ENCODE measurements at regions not wholly inside any gene's neighbourhood (a gene's known extent, or its start where the extent isn't known, plus 50 kb on each side); places are given as distances from the start of the nearest gene placed in this dataset.

DNA sequence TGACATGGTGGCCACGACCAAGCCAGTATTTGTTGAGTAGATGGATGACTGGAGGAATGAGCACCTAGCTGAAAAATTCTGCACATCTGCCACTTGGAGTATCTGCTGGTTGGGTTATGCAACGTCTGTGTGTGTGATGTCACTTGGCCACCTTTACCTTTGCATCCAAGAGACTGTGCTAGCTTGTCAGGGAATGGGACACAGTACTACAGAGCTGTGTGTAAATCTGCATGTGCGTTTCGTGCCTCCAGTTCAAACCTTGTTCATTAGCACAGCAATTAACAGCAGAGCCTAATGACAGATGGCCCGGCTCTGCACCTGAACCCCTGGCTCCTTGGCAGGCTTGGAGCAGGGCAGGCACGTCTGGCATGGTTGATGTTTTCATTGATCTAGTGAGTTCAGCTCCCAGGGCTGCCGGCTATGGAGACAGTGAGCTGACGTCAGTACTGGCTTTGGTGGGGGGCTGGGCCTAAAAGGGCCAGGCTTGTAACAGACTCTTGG is 188.4 kb upstream of the NAV2 start:
- TF ChIP-seq, protein P1, sequence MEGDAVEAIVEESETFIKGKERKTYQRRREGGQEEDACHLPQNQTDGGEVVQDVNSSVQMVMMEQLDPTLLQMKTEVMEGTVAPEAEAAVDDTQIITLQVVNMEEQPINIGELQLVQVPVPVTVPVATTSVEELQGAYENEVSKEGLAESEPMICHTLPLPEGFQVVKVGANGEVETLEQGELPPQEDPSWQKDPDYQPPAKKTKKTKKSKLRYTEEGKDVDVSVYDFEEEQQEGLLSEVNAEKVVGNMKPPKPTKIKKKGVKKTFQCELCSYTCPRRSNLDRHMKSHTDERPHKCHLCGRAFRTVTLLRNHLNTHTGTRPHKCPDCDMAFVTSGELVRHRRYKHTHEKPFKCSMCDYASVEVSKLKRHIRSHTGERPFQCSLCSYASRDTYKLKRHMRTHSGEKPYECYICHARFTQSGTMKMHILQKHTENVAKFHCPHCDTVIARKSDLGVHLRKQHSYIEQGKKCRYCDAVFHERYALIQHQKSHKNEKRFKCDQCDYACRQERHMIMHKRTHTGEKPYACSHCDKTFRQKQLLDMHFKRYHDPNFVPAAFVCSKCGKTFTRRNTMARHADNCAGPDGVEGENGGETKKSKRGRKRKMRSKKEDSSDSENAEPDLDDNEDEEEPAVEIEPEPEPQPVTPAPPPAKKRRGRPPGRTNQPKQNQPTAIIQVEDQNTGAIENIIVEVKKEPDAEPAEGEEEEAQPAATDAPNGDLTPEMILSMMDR (IDR thresholded peaks at IDR 0.05; ENCODE audit: insufficient read depth, low read length): no peak
- TF ChIP-seq POLR2AphosphoS5 (IDR thresholded peaks at IDR 0.05; ENCODE audit: low read depth): no peak

Data from HL-60 (cell line).